NCI-H2227 (cell line): ENCODE measurements at regions not wholly inside any gene's neighbourhood (a gene's known extent, or its start where the extent isn't known, plus 50 kb on each side); places are given as distances from the start of the nearest gene placed in this dataset.

ENCODE experiments used
- DNase-seq: peaks from one replicate; lab custom pipeline; 2025; ENCODE audit not compliant: unreplicated experiment; lab: John Stamatoyannopoulos, UW

GRCh38 chr3:104519468-104520227 lies 847.1 kb upstream of the ALCAM start:
- DNase-seq: no peak

GRCh38 chr3:104520228-104520655 lies 846.5 kb upstream of the ALCAM start:
- DNase-seq: no peak

GRCh38 chr3:104521606-104522336 lies 844.9 kb upstream of the ALCAM start:
- no peak for DNase-seq

GRCh38 chr3:104523136-104523535 lies 843.6 kb upstream of the ALCAM start:
- DNase-seq: no peak

GRCh38 chr3:104526901-104527401 lies 839.8 kb upstream of the ALCAM start:
- no peak for DNase-seq

DNA sequence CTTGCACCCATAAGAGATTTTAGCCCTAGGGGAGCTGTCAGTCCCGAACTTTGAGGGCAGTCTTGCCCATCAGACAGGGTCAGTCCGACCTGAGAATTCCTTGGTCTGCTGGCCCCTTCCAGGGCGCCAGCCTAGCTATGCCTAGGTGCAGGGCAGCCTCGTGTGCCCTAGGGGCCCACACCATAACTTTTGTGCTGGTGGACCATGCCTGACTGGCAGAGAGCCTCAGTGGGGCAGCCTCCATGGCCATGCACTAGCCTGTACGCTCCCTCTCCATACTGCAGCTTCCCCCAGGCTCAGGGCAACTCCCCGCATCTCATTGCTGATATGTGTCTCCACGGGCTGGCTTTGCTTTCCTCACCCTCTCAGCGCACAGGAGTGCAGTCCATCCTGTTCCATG lies 835.8 kb upstream of the ALCAM start:
- DNase-seq: no peak

DNA sequence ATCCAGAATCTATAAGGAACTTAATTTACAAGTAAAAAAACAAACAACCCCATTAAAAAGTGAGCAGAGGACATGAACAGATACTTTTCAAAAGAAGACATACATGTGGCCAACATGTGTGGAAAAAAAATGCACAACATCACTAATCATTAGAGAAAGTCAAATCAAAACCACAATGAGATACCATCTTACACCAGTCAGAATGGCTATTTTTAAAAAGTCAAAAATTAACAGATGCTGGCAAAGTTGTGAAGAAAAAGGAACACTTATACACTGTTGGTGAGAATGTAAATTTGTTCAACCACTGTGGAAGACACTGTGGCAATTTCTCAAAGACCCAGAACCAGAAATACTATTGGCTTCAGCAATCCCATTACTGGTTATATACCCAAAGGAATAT lies 830.0 kb upstream of the ALCAM start:
- no peak for DNase-seq

- no peak for DNase-seq
These were observed 829.4 kb upstream of the ALCAM start for GRCh38 chr3:104537323-104537722.

DNA sequence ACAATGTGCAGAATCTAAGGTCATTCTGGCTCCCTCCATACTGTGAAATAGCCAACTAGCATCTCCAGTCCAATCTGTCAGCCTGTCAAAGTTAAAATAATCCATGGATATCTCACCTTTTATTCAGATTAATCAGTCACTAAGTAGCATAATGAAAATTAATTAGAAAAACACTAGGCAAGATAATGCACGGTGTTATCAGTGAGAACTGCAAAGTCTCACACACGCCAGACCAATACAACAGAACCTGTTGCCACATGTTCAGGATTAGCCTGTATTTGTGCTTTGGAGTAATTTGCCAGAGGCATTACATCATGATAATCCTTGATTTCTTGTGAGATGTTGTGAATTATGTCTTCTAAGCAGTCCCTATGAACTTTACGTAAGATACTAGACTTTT lies 820.4 kb upstream of the ALCAM start:
- no peak for DNase-seq

DNA sequence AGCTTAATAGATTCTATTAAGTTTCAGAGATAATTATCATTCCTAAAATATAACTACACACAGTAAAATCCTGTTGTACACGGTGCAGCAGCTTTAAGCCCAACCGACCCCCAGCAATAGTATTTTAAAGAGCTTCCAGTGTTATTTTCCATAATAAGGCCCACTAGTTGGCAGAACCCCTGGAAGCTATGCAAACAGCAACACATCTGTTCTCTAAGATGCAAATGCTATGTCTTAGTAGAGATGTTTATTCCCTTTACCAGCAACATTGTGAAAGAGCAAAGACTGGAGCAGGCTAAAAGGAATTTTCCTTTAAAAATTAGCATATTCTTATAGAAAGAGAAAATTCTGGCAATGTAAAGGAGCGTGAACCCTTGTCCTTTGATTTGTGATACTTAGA lies 819.7 kb upstream of the ALCAM start:
- DNase-seq: no peak

GRCh38 chr3:104548401-104548800 lies 818.3 kb upstream of the ALCAM start:
- no peak for DNase-seq

DNA sequence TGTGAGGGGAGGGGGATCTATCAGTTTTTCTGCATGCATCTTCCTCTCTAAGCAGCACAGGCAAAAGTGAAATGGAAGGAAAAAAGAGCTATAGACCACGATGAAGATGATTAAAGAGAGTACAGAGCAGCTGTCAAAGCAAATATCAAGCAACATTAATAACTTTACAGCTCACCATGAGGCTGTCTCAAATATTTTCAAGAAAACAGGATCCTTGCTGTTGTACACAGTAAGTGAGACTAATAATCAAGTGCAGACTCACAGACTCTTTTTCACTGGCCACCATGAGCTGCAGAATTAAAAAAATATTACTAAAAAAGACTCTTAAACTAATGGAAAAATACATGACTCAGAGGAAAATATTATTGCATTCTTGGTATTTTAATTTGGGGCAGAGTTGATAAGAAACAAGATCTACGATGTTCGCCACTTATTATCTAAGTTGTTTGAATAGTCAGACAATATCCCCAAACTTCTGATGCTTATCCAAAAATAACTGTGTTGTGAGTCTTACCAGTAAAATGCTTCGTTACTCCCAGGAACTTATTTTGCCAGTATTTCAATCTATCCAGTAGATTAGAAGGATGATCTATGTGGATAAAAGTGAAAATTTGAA lies 817.5 kb upstream of the ALCAM start:
- DNase-seq: no peak

DNA sequence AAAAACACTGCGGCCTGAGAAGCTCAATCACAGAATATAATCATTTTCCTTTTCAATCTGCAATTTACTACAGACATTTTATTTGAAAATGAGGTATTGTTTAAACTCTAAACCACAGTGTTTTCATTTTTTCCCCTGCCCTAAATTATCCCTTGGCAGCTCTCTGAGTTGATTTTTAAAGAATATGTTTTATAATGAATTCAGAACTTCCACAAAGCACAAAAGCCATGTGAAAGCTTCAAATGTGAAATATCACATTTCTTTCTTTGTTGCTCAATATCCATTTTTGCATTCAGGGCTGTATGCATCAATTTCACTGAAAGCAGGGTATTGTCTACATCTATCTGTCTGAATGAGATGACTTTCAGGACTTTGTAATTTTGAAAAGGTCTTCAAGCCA lies 813.6 kb upstream of the ALCAM start:
- DNase-seq: no peak

DNA sequence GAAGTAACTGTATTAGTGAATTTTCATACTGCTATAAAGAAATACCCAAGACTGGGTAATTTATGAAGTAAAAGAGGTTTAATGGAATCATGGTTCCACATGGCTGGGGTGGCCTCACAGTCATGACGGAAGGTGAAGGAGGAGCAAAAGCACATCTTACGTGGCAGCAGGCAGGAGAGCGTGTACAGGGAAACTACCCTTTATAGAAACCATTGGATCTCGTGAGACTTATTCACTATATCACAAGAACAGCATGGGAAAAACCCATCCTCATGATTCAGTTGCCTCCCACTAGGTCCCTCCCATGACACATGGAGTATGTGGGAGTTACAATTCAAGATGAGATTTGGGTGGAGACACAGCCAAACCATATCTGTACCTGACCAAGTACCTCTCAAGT lies 812.3 kb upstream of the ALCAM start:
- DNase-seq: no peak

GRCh38 chr3:104555728-104556127 lies 811.0 kb upstream of the ALCAM start:
- DNase-seq: no peak

- DNase-seq: no peak
These were observed 810.2 kb upstream of the ALCAM start for GRCh38 chr3:104556372-104557078.

DNA sequence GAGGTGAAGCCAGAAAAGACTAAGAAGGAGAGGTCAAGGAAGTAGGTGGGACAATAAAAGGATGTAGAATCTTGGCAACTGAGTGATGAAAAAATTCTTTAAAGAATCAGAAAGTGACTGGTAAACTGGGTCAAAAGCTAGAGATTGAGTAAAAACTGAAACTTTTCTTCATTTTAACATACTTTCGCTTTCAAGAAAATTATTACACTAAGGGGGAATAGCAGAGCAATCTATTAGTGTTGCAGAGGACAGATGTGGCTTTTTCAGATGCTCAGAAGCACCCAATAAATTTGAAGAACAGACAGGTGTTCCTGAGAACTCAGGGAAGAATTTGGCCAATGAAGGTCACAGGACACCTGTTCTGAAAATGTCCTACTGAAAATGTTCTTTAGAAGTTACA lies 805.4 kb upstream of the ALCAM start:
- DNase-seq: no peak

DNA sequence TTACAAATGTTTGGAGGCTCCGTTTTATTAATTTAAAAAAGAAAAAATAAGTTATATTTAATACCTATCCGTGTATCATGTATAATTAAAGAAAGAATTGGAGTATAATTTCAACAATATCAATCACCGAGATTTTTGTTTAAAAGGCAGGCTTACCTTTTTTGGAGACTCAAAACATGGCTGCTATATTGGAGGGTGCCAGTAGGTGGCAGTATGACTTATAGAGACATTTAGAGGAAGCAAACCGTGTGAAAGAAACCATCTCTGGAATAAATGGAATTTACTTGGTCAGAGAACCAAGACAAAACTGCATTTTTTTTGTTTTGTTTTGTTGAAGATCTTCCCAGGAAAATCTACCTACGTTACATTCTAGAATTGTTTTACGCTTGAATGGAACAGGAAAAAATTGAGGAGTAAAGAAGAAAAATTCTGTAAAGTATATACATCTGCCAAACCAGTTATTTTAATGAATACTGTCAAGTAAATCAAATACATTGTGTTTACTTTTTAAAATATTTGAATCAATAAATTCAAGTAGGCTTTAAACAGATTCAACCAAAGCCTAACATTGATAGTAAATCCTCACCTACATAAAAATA lies 802.6 kb upstream of the ALCAM start:
- DNase-seq: no peak

GRCh38 chr3:104566054-104566453 lies 800.7 kb upstream of the ALCAM start:
- DNase-seq: no peak

GRCh38 chr3:104575634-104576033 lies 791.1 kb upstream of the ALCAM start:
- DNase-seq: no peak

DNA sequence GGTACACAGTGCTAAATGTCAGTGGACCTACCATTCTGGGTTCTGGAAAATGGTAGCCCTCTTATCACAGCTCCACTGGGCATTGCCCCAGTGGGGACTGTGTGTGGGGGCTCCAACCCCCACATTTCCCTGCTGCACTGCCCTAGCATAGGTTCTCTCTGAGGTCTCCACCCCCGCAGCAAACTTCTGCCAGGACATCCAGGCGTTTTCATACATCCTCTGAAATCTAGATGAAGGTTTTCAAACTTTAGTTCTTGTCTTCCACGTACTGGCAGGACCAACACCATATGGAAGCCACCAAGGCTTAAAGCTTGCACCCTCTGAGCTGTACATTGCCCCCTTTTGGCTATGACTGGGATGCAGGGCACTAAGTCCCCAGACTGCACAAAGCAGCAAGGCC lies 788.2 kb upstream of the ALCAM start:
- DNase-seq: no peak
